Activated CD4-positive, alpha-beta T cell treated with anti-CD3 and anti-CD28 coated beads, Interleukin-2, Interleukin-4, amounts not matched to agents 100 ng/mL and 50 ng/mL, durations not matched to agents 16 hours and 8 hours (primary cell): ENCODE measurements at regions not wholly inside any gene's neighbourhood (a gene's known extent, or its start where the extent isn't known, plus 50 kb on each side); places are given as distances from the start of the nearest gene placed in this dataset.
"Not testable (repeated sequence)": the region's sequence is repeated elsewhere in the genome, so short reads cannot be mapped to it uniquely, and the experiment has no call there.

Experiments
- DNase-seq: peaks from one replicate; pipeline ENCODE4 v3.0.0-alpha.2; 2020; ENCODE audit warnings: low spot score

- no peak for DNase-seq
Observed at GRCh38 chr6:15956205-15957106, 172.4 kb upstream of the MYLIP start.

DNA sequence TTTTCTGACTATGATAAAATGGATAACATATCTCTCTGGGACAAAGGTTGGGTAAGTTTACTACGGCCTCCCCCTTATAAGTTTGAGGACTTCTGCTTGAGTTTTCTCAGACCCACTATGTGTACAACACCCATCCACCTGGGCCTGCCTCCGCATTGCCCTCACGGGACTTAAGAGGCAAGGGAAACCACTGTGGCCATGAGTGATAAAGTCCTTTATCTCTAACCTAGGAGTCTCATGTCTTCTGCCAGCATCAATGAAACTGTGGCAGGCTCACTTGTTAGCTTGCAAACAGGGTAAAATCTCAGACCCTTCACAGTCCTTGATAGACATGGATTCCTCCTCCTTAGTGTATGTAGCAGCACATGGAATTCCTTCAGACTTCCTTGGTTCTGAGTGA, 173.4 kb upstream of the MYLIP start:
- no peak for DNase-seq

DNA sequence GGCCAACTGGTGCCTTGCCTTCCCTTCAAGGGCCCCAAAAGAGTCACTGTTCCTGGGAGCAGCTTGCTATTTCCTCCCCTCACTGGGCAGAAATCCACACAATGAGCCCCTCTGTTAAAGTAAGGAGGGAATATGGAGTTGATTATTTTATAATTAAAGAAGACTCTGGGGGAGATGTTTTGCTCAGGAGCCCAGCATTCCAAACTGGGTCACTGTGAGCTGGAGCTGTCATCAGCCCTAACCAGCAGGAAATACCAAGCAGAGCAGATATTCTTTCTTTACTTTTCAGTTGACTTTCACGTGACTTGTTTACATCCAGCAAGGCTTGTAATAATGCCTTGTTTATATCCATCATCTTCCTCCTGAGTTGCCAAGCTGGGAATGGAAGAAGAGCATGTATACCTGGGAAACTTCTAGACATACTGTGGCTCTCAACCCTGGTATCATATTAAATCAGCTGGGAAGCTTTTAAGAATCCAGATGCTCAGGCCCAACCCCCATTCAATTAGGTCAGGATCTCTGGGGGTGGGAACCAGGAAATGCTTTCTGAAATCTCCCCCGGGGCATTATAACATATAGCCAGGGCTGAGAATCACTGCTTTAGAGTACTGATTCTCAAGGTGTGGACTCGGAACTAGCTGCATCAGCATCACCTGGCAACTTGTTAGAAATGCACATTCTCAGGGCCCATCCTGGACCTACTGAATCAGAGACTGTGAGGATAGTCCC, 175.6 kb upstream of the MYLIP start:
- no peak for DNase-seq

- DNase-seq, result no peak
Observed at GRCh38 chr6:15952231-15953151, 176.4 kb upstream of the MYLIP start.

DNA sequence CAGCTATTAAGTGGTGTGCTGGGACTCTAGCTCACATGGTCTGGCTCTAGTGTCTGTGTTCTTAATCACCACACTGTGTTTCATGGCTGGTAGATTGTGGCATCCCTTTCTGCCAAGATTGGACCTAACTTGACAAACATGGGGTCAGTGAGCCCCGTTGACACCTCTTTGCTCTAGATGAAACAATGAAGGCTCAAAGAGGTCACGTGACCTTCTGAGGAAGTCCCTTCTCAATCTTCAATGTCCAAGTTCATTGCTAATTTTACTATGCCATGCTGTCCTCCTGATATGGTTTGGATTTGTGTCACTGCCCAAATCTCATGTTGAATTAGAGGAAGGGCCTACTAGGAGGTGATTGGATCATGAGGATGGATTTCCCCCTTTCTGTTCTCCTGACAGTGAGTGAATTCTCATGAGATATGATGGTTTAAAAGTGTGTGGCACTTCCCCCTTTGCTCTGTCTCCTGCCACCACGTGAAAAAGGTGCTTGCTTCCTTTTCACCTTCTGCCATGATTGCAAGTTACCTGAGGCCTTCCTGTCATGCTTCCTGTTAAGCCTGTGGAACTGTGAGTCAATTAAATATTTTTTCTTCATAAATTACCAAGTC, 177.8 kb upstream of the MYLIP start:
- no peak for DNase-seq

DNA sequence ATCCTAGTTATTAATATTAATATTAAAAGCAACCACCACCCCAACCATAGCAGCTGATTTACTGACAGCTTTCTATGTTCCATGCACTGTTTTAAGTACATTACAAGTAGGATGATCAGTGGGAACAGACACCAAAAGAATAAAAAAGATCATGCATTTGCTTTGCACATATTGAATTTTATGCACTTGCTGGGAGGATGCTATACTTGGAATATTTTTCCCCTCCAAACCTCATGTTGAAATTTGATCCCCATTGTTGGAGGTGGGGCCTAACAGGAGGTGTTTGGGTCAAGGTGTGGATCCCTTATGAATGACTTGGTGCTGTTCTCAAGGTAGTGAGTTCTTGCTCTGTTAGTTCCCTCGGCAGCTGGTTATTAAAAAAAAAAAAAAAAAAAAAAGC, 178.9 kb upstream of the MYLIP start:
- no peak for DNase-seq

DNA sequence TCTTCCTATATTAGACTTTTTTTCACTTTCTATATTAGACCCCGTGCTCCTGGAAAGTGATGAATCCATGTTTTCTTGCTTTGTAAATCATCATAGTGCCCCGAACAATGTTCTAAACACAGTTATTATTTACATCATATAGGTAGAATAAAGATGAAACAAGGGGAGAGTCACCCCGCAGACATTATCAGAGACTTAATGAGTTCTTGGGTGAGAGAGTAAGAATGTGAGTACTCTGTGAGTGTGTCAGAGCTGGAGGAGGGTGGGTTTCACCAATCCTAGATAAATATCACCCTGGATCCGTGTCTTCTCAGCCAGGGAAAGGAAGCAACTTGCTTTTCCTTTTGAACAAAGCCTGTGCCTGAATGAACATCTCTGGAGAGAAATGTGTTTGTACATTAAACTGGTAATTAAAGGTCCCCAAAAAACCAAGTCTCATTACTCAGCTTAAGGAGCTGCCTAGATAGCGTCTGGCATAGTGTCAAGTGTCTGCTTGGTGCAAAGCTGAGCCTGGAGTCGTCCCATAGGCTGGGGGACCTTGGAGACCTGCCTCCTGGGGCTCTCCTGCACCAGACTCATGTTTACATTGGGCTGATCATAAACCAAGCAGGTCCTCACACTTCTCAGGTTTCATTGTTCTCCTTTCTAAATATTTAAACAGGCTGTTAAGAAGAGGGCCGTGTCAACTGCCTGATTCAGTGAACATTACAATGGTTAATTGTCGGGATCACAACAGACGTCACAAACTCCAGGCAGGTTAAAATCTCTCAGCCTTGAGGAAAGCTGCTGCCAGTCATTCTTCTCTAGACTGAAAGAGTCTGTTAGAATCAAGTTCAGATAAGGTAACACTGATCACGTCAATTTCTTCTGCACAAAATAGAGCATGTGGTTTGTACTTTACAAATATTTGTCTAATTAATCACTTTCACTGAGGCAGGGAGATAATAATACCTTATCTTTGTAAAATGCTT, 179.7 kb upstream of the MYLIP start:
- no peak for DNase-seq

DNA sequence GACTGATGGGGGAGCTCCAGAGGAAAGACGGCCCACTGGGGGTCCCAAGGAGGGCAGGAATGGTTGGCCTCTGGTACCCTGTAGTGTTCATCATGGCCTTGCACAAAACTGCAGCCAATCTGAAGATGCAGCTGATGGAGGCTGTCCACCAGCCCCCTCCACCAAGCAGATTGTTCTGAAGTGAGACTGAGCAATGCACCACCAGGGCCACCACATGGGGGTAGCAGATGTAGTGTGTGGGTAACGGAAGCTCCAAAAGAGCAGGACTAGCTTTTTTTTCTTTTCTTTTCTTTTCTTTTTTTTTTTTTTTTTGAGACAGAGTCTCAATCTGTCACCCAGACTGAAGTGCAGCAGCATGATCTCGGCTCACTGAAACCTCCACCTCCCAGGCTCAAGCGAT, 181.0 kb upstream of the MYLIP start:
- no peak for DNase-seq

- no peak for DNase-seq
Observed at GRCh38 chr6:15947436-15947835, 181.4 kb upstream of the MYLIP start.

DNA sequence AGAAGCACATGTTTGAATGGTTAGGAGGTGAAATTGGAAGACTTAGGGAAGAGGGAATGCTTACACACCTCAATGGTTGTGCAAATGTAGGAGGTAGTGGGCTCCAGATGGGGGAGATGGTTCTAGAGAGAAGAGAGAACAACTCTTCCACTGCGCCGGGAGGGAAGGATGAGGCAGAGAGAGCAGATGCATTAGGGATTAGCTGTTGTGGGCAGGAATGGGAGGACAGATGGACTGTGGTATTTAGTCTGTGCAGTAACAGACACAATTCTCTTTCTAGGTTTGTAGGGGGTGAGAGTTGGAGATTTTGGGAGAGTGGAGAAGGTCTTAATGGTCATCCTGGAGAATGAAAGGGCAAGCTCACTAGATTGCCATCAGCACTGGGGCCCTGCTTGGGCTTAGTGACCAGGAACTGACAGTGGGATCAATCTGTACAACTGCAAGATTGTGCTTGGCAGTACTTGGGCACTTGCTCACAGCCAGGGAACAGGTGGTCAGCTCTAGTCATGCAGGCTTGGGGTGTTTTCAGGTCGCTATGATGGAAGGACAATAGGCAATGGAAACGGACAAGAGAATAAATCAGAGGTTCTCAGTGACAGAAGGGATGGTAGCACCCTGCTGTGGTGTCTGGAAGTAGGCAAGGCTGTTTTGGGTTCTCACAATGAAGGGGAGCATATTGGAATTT, 182.0 kb upstream of the MYLIP start:
- DNase-seq, result no peak

- no peak for DNase-seq
Observed at GRCh38 chr6:15945593-15946159, 183.2 kb upstream of the MYLIP start.

DNA sequence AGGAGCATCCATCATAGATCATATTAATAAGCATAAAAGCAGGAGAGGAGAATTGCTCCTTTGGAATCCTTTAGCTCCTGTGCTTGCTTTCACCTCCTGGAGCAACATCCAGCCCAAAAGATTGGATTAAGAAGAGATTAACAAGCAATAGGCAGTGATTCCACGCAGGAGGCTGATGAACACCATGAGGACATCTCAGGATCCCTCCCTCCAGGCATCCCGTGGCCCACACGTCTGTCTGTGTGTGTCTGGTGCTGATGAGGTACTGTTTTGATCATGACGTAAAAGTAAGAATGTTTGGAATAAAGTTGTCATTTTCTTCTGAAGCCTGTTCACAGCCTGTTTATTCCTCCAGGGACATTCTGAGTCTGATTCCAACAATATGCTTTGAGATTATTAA, 185.5 kb upstream of the MYLIP start:
- DNase-seq, result no peak

GRCh38 chr6:15941168-15941567, 187.7 kb upstream of the MYLIP start:
- DNase-seq, result no peak

DNA sequence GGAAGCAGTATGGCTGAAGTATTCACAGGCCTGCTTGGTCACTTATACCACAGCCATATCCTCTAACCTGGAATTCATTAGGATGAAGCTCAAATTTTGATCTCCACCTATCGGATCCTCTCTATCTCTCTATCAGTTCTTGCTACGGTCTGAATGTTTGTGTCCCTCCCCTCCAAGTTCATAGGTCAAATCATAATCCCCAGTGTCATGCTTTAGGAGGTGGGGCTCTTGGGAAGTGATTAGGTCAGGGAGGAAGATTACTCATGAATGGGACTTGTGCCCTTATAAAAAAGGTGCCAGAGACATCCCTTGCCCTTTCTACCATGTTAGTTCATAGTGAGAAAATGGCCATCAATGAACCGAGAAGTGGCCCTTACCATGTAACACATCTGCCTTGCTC, 190.8 kb upstream of the MYLIP start:
- no peak for DNase-seq

GRCh38 chr6:15937602-15938001, 191.3 kb upstream of the MYLIP start:
- DNase-seq, result no peak

- no peak for DNase-seq
Observed at GRCh38 chr6:15936503-15936902, 192.4 kb upstream of the MYLIP start.

DNA sequence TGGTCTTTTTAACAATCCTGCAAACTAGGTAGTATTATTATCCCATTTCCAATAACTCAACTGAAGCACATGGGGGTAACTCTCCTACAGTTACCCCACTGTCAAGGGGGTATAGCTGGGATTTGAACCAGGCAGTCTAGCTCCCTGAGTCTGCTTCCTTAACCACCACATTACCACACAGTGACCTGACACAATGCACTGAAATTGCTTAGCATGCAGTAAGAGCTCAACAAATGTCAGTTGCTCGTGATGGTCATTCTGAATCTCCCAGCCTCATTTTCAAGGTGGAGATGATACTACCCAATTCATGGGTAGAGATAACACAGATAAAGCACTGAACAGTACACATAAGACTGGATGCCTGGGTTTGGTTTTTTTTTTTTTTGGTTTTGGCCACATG, 193.2 kb upstream of the MYLIP start:
- no peak for DNase-seq

DNA sequence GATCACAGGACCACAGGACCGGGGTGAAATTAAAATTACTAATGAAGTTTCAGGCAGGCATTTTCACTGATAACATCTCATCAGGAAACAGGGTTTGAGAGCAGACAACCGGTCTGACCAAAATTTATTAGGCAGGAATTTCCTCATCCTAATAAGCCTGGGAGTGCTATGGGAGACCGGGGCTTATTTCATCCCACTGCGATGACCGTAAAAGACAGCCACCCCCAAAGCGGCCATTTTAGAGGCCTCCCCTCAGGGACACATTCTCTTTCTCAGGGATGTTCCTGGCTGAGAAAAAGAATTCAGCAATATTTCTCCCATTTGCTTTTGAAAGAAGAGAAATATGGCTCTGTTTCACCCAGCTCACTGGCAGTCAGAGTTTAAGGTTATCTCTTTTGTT, 197.2 kb upstream of the MYLIP start:
- not testable (repeated sequence) for DNase-seq

GRCh38 chr6:15930207-15930606, 198.7 kb upstream of the MYLIP start:
- no peak for DNase-seq

GRCh38 chr6:15929685-15930084, 199.2 kb upstream of the MYLIP start:
- no peak for DNase-seq
